ENCODE measurements at regions not wholly inside any gene's neighbourhood (a gene's known extent, or its start where the extent isn't known, plus 50 kb on each side); places are given as distances from the start of the nearest gene placed in this dataset.

DNA sequence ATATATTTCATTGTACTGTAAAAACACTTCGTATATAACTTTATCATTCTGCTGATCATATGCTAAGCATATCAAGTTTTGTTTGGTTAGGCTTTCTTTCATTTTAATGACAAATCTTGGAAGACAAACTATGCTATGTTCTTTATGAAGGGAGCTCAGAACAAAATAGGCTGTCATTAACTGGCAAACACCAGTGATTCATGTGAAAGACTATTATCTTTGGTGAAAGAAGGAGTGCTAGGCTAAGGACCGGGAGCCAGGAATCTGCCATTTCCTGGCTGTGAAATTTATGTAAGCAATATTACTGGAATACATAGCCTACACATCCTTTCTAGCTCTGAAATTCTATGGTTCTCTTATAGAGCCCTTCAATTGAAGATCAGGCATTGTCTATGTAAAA lies 136.2 kb upstream of the CCN2 start:
- DNase-seq = no peak

- no peak for DNase-seq
These were observed 134.6 kb upstream of the CCN2 start for GRCh38 chr6:132085731-132086130.

- no peak for DNase-seq
These were observed 133.8 kb upstream of the CCN2 start for GRCh38 chr6:132084811-132085509.

DNA sequence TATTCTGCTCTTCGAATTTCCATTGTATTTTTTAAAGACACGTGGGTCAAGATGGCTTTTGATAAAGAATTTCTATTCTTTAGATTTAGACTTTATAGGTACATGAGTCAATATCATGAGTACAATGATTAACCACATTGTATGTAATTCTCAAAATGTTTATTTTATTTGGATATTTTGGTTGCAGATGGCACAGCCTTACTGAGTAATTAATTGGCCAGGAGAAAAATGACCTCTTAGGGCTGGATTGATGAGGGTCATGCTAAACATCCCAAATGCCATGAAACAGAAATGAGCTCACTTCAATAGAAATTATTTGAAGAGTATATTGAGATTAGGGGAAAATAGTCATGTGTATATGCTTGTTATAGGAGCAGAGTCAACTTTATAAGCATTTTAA lies 131.2 kb upstream of the CCN2 start:
- no peak for DNase-seq

- DNase-seq = no peak
These were observed 130.2 kb upstream of the CCN2 start for GRCh38 chr6:132081338-132081737.

GRCh38 chr6:132079286-132079685 lies 128.1 kb upstream of the CCN2 start:
- DNase-seq = no peak

DNA sequence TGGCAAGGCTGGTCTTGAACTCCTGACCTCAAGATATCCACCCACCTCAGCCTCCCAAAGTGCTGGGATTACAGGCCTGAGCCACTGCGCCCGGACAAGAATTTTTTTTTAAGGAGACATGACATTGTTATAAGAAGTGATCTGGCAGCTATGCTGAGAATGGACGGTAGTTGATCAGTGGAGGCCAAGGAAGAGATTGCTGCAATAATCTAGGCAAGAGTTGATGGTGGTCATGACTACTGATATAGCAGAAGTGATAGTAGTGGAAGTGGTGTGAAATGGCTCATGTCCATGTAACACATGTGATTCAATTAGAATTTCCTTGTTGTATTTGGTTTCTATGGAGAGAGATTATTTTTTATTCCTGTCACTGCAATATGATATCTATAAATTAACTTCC lies 125.3 kb upstream of the CCN2 start:
- DNase-seq = no peak

DNA sequence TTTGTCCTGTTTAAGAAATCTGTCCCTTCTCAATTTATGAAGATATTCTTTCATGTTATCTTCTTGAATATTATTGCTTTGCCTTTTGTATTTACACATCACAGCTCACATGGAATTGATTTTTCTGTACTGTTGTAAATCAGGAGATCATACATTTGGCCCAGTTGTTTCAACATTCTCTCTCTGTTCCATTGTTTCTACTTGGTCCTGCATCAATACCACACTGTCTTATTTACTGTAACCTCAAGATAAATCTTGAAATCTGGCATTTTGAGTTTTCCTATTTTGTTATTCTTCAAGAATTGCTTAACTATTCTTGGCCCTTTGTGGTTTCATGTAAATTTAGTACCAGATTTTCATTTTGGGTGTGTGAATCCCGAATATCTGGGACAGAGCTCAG lies 121.7 kb upstream of the CCN2 start:
- DNase-seq = no peak

DNA sequence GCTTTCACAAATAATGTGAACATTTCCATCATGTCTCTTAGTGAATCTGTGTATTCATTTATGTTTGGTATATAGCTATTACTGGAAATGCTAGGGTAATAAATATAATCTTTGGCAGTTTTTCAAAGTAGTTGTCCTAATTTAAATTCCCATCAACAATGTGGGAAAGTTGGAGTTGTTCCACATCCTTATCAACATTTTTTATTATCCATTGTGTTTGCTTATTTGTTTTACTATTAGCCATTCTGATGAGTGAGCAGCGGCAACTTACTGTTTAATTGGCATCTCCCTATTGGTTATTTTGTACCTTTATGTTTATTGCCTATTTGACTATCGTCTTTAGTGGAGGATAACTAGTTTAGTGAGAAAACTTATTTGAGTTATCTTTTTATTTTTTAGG lies 121.1 kb upstream of the CCN2 start:
- no peak for DNase-seq

DNA sequence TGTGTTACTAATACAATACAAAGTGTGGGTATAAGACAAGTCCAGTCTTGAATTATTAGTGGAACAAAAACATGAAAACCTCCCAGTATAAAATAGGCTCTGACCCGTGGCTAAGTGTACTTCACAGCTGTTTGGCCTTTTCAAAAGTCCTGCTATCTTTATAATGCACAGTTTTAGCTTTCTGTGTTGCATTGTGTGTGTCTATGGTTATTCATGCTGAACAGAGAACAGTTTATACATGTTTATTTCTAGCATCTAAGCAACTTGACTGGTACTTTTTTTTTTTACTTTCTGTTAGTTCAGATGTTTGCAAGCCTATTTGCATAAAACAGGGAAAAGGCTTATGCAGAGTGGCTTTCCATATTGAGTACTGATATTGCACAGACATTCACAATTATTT lies 119.2 kb upstream of the CCN2 start:
- DNase-seq = no peak

DNA sequence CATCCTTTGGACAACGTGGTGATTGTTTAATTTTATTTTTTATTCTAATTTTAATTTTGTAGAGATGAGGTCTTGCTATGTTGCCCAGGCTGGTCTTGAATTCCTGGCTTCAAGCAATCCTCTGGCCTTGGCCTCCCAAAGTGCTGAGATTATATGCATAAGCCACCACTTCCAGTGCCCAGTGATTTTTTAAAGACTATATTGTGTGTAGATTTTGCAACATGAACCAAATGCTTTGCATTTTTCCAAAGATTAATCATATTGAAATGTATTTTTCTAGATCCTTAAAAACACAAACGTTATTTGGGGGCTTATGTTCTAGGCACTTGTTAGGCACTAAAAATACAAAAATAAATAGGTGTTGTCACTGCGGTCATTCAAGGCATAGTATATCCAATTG lies 117.6 kb upstream of the CCN2 start:
- DNase-seq = no peak

DNA sequence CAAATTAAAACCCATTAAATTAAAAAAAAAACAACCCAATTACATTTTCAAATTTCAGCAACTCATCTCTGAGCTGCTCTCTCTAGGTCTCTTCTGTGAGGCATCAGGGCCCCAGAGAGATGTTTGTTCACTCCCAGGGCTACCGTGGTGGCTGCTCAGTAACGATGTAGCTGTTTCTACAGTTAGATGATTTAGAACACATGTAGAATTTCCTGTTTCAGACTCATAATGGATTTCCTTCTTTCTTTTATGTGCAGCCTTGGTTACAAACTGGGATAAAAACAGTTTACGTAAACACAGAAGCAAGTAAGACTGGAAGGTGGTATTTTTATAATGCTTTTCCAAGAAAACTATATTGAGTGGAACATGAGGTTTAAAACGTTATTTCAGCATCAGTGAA lies 116.1 kb upstream of the CCN2 start:
- no peak for DNase-seq

DNA sequence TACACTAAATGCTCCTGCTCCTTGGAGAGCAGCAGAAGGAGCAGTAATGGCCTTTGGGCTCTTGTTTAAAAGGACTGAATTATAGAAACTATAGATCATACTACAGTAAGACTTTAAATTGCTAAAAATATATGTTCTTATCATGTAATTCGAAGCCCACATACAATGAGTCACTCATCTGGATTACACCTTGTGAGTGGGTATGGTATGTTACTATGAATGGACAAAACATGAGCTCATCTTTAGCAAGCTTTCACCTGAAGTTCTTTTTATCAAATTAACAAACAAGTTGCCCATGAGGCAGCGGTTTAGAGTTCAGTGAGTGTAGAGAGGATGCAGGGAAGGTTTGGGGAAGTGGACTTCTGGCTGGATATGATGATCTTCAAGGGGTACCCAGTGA lies 114.4 kb upstream of the CCN2 start:
- no peak for DNase-seq

- DNase-seq = no peak
These were observed 112.6 kb upstream of the CCN2 start for GRCh38 chr6:132063738-132064137.

DNA sequence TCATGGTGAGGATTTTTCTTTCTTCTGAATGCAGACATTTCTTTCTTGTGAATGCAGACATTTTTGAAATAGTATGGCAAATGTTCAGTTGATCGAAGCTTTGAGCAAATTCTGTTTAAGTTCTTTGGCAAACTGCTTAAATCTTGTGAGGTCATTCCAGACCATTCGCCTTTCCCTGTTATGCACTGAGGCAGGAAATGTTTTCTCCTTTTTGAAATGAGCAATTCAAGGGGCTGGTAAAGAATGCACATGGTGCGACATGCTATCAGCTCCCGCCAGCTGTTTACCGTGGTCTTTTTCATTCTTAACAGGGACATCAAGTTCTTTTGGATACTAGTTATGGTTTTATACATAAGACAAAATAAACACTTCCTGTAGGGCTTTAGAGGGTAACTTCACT lies 112.0 kb upstream of the CCN2 start:
- DNase-seq = no peak

DNA sequence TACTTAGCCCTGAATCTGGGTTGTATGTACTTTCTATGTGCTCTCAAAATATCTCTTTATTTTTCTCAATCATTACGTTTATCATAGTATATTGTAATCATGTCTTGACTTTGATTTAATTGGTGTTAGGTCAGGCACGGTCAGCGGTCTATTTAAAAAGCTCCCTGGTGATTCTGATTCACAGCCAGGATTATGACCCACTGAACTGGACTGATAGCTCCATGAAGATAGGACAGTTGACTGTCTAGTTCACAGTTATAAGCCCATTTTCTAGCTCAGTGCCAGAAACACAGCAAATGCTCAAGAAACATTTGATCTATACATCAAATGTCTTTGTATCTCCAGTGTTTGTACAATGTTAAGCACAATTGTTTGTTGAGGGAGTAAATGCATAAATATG lies 111.5 kb upstream of the CCN2 start:
- DNase-seq = no peak

DNA sequence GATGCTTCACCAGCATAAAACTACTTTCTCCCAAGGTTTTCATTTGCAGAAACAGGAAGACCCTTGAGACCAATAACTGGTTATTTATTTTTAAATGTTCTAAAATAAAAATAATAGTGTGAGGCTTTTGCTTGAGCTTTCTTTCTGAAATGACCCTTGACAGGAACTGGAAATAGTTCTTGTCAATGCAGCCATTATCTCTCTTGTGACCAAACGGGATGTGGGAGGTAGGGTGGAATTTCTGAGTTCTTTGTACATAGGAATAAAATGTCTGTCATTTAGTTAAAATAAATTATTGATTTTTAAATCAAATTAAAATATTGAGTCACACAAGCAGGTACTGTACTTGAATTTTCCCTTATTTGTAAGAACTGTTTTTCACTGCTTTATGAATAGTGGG lies 110.2 kb upstream of the CCN2 start:
- no peak for DNase-seq

- no peak for DNase-seq
These were observed 109.4 kb upstream of the CCN2 start for GRCh38 chr6:132060591-132060990.

DNA sequence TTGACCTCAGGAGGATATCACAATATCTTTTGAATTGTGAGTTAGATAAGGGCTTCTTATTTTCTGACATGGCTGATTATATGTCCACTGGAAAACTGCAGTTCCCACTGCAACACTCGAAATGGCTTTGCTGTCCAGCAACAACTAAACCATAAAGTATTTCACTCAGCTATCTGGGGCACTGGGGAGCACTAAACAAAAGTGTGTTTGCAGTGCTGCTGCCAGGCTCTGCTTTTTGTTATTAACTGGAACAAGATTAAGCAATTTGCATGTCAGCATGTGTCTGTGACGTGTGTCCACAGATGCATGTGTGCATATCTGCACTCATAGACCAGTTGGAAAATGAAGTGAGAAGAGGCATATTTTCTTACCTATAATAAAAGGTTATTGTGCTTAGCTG lies 107.8 kb upstream of the CCN2 start:
- DNase-seq = no peak

GRCh38 chr6:132054525-132054924 lies 103.4 kb upstream of the CCN2 start:
- no peak for DNase-seq

DNA sequence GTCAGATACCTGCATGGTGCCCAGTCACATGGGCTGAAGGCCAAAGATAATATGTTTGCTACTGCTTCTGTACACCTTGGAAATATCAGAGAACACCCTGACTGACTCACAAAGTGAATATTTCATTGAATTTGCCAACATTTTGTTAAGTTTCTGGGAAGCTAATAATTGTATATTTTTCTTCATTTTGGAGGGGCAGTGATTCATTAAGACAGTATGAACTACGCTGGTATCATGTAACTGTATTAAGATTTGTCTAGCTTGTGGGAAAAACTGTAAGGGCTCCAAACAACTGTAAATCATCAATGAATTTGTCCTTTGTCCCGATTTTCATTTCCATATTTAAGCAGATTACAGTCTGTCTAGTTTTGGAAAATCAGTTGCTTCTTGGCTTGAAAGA lies 102.3 kb upstream of the CCN2 start:
- DNase-seq = no peak

- no peak for DNase-seq
These were observed 100.9 kb upstream of the CCN2 start for GRCh38 chr6:132052096-132052495.

GRCh38 chr6:132045877-132046276 lies 94.7 kb upstream of the CCN2 start:
- DNase-seq = no peak

DNA sequence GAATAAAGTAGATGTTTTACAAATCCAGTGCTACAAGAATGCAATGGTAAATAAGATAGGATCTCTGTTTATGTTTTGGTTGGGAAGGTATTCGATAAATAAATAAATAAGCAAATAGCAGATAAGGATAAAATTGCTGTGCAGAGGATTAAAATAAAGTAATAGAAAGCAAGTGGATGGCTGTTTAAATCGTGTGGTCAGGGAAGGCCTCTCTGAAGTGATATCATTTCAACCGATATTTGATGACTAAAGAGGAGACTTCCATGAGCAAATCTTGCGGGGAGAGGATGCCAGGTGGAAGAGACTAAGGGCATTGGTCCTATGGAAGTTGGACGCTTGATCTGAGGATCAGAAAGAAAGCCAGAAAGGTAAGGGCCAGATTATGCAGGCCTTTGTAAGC lies 92.0 kb upstream of the CCN2 start:
- no peak for DNase-seq

- DNase-seq = no peak
These were observed 90.5 kb upstream of the CCN2 start for GRCh38 chr6:132041706-132042105.

DNA sequence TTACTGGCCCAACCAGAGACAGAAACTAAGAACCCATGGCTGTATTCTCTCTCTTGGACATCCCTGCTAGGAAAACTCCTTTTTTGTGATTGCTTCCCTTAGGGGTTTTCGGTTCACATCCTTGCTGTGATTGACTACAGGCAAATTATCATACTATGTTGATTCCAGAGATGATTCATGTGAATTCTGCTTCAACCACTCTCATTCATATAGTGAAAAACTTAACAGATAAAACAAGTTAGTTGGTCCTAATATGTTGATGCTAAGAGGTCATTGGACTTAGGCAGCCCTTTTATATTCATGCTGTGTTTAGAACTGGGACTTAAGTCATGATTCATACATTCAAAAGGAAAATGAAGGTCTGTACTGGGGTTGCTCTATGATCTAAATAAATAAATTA lies 76.9 kb upstream of the CCN2 start:
- no peak for DNase-seq
